ENCODE measurements at regions not wholly inside any gene's neighbourhood (a gene's known extent, or its start where the extent isn't known, plus 50 kb on each side); places are given as distances from the start of the nearest gene placed in this dataset.

- Histone ChIP-seq H3K4me1 (ENCODE audit: insufficient read depth) (peaks cover 14% of the 10 kb centered on the region), H4K20me1 (ENCODE audit: insufficient read depth, poor library complexity, severe bottlenecking) (no peaks in the 10 kb centered on the region), H3K27me3 (no peaks in the 10 kb centered on the region), H2AFZ (no peak overlapping the region), H3K4me3 (no peak overlapping the region), H3K27ac (peak overlapping the region; percentile 76), H3K36me3 (replicated peaks; ENCODE audit: insufficient read depth, low read depth) (no peaks in the 10 kb centered on the region), H3K79me2 (no peaks in the 10 kb centered on the region), H3K4me2 (no peak overlapping the region), H3K9me2 (replicated peaks; ENCODE audit: insufficient read depth) (no peaks in the 10 kb centered on the region), H3K9me3 (ENCODE audit: low read depth) (no peaks in the 10 kb centered on the region)
- TF ChIP-seq EZH2 (IDR thresholded peaks at IDR 0.05; ENCODE audit: borderline replicate concordance) (no peak), EZH2phosphoT487 (IDR thresholded peaks at IDR 0.05; ENCODE audit: low read depth, severe bottlenecking, unreplicated experiment) (no peak), CTCF (IDR thresholded peaks at IDR 0.05; ENCODE audit: poor library complexity) (no peak)
- peak; percentile 29 for DNase-seq (ENCODE audit: low spot score)
- 83% methylated on average over 18 of the region's 18 CpGs for WGBS (ENCODE audit: low lambda C conversion rate, missing lambda C conversion rate)
Measured at GRCh38 chr2:128623776-128624761, 305.4 kb upstream of the HS6ST1 start.

- 94% methylated on average over 6 of the region's 6 CpGs for WGBS (ENCODE audit: low lambda C conversion rate, missing lambda C conversion rate)
- H3K4me3 ChIP-seq: no peak overlapping the region
- peaks cover 14% of the 10 kb centered on the region for H3K4me1 ChIP-seq (ENCODE audit: insufficient read depth)
- TF ChIP-seq EZH2phosphoT487 (IDR thresholded peaks at IDR 0.05; ENCODE audit: low read depth, severe bottlenecking, unreplicated experiment) (no peak), CTCF (IDR thresholded peaks at IDR 0.05; ENCODE audit: poor library complexity) (no peak), EZH2 (IDR thresholded peaks at IDR 0.05; ENCODE audit: borderline replicate concordance) (no peak)
- H2AFZ ChIP-seq: no peak overlapping the region
- H4K20me1 ChIP-seq (ENCODE audit: insufficient read depth, poor library complexity, severe bottlenecking): no peaks in the 10 kb centered on the region
- H3K36me3 ChIP-seq (replicated peaks; ENCODE audit: insufficient read depth, low read depth): no peaks in the 10 kb centered on the region
- no peaks in the 10 kb centered on the region for H3K79me2 ChIP-seq
- H3K9me2 ChIP-seq (replicated peaks; ENCODE audit: insufficient read depth): no peaks in the 10 kb centered on the region
- H3K27me3 ChIP-seq: no peaks in the 10 kb centered on the region
- no peaks in the 10 kb centered on the region for H3K9me3 ChIP-seq (ENCODE audit: low read depth)
- no peak for DNase-seq (ENCODE audit: low spot score)
- no peak overlapping the region for H3K4me2 ChIP-seq
- no peak overlapping the region for H3K27ac ChIP-seq
Measured at GRCh38 chr2:128624956-128625355, 306.3 kb upstream of the HS6ST1 start.

GRCh38 chr2:128625421-128625820, 306.8 kb upstream of the HS6ST1 start:
- no peak for DNase-seq (ENCODE audit: low spot score)
- no peak for TF ChIP-seq EZH2phosphoT487 (IDR thresholded peaks at IDR 0.05; ENCODE audit: low read depth, severe bottlenecking, unreplicated experiment)
- TF ChIP-seq CTCF (IDR thresholded peaks at IDR 0.05; ENCODE audit: poor library complexity): no peak
- TF ChIP-seq EZH2 (IDR thresholded peaks at IDR 0.05; ENCODE audit: borderline replicate concordance): no peak
- H4K20me1 ChIP-seq (ENCODE audit: insufficient read depth, poor library complexity, severe bottlenecking): no peaks in the 10 kb centered on the region
- no peaks in the 10 kb centered on the region for H3K9me2 ChIP-seq (replicated peaks; ENCODE audit: insufficient read depth)
- no peak overlapping the region for H2AFZ ChIP-seq
- WGBS (ENCODE audit: low lambda C conversion rate, missing lambda C conversion rate): 97% methylated on average over 8 of the region's 8 CpGs
- no peak overlapping the region for H3K27ac ChIP-seq
- H3K4me2 ChIP-seq: no peak overlapping the region
- H3K4me3 ChIP-seq: no peak overlapping the region
- peaks cover 14% of the 10 kb centered on the region for H3K4me1 ChIP-seq (ENCODE audit: insufficient read depth)
- H3K9me3 ChIP-seq (ENCODE audit: low read depth): no peaks in the 10 kb centered on the region
- H3K36me3 ChIP-seq (replicated peaks; ENCODE audit: insufficient read depth, low read depth): no peaks in the 10 kb centered on the region
- no peaks in the 10 kb centered on the region for H3K27me3 ChIP-seq
- H3K79me2 ChIP-seq: no peaks in the 10 kb centered on the region
